SK-N-SH (cell line): ENCODE measurements at regions not wholly inside any gene's neighbourhood (a gene's known extent, or its start where the extent isn't known, plus 50 kb on each side); places are given as distances from the start of the nearest gene placed in this dataset.

Experiments
- CTCF ChIA-PET: fragments of 300-600, 350-600 bp; formaldehyde crosslinking; extraction: SDS; loops from one replicate; lab custom pipeline; 2021; lab: Yijun Ruan, JAX
- POLR2A ChIA-PET: fragments of 350-600 bp; sonication (Branson Sonifier 250); formaldehyde crosslinking; extraction: SDS; loops from one replicate; lab custom pipeline; 2020; ENCODE audit warnings: antibody characterized with exemption, inconsistent platforms; lab: Yijun Ruan, JAX
- DNase-seq: peaks from one replicate; pipeline ENCODE4 v3.0.0; 2012
- H2AFZ ChIP-seq: fragments of 200-600 bp; sonication (generic); 2 replicates; pipeline ENCODE4 v1.8.1; 2016; ENCODE audit warnings: antibody characterized with exemption, mild to moderate bottlenecking, low read depth
- H3F3A ChIP-seq: fragments of 200-600 bp; sonication (generic); replicated peaks from 2 replicates; pipeline ENCODE3; 2016; ENCODE audit warnings: antibody characterized with exemption, mild to moderate bottlenecking; ENCODE audit not compliant: insufficient read depth
- H3K27ac ChIP-seq, 2 experiments: fragments of 200-500 bp in 1 of 2; fragments of 200-600 bp in 1 of 2; sonication (Bioruptor generic) in 1 of 2; sonication (generic), shearing (Covaris generic) in 1 of 2; 2 replicates each; pipeline versions ENCODE4 v1.5.1 to v1.6.1; 2014 to 2016; ENCODE audit warnings: low read depth in 2 of 2, inconsistent platforms in 1 of 2, low read length in 1 of 2, mild to moderate bottlenecking in 1 of 2, mixed read lengths in 1 of 2
- H3K27me3 ChIP-seq: fragments of 200-600 bp; sonication (generic), shearing (Covaris generic); 2 replicates; pipeline ENCODE4 v1.6.1; 2016; ENCODE audit warnings: mixed run types; ENCODE audit not compliant: insufficient read depth
- H3K36me3 ChIP-seq, 2 experiments: fragments of 200-500 bp in 1 of 2; fragments of 200-600 bp in 1 of 2; sonication (Bioruptor generic) in 1 of 2; sonication (generic) in 1 of 2; replicated peaks in 1 of 2; 2 replicates each; pipeline versions ENCODE3 to v1.5.1; 2014 to 2016; ENCODE audit warnings: low read length in 1 of 2, mild to moderate bottlenecking in 1 of 2; ENCODE audit not compliant: insufficient read depth in 2 of 2, control insufficient read depth in 1 of 2
- H3K4me1 ChIP-seq, 2 experiments: fragments of 200-500 bp in 1 of 2; fragments of 200-600 bp in 1 of 2; sonication (Bioruptor generic) in 1 of 2; sonication (generic), shearing (Covaris generic) in 1 of 2; 2 replicates each; pipeline versions ENCODE4 v1.5.1 to v1.6.1; 2014 to 2016; ENCODE audit warnings: low read depth in 1 of 2, low read length in 1 of 2, mixed run types in 1 of 2; ENCODE audit not compliant: insufficient read depth in 2 of 2, control insufficient read depth in 1 of 2
- H3K4me2 ChIP-seq: fragments of 200-600 bp; sonication (generic), shearing (Covaris generic); 2 replicates; pipeline ENCODE4 v1.6.1; 2017; ENCODE audit warnings: mixed run types
- H3K4me3 ChIP-seq, 2 experiments: fragments of 200-500 bp in 1 of 2; fragments of 200-600 bp in 1 of 2; sonication (Bioruptor generic) in 1 of 2; sonication (generic), shearing (Covaris generic) in 1 of 2; 2 replicates each; pipeline versions ENCODE4 v1.5.1 to v1.8.1; 2014 to 2016; ENCODE audit warnings: low read depth in 2 of 2, inconsistent platforms in 1 of 2, low read length in 1 of 2, mild to moderate bottlenecking in 1 of 2, mixed read lengths in 1 of 2, moderate library complexity in 1 of 2
- H3K79me2 ChIP-seq: fragments of 200-600 bp; sonication (generic); 2 replicates; pipeline ENCODE4 v1.8.1; 2017; ENCODE audit warnings: mild to moderate bottlenecking; ENCODE audit not compliant: insufficient read depth
- H3K9ac ChIP-seq: fragments of 200-600 bp; sonication (generic); 2 replicates; pipeline ENCODE4 v1.6.1; 2017; ENCODE audit warnings: mixed run types
- H3K9me2 ChIP-seq: fragments of 200-600 bp; sonication (generic); 2 replicates; pipeline ENCODE4 v1.6.1; 2017; ENCODE audit warnings: mixed run types
- H3K9me3 ChIP-seq: fragments of 200-600 bp; sonication (generic); 2 replicates; pipeline ENCODE4 v1.6.1; 2017; ENCODE audit warnings: mixed run types, mild to moderate bottlenecking, moderate library complexity
- H4K20me1 ChIP-seq: fragments of 200-600 bp; sonication (generic); 2 replicates; pipeline ENCODE4 v1.6.1; 2017; ENCODE audit warnings: mild to moderate bottlenecking, mixed run types; ENCODE audit not compliant: insufficient read depth
- CTCF ChIP-seq: fragments of 200-600 bp; sonication (generic); IDR thresholded peaks from 2 replicates; pipeline ENCODE4 v1.6.1; 2017; ENCODE audit warnings: antibody characterized with exemption, mild to moderate bottlenecking, moderate library complexity
- ELF1 ChIP-seq: IDR thresholded peaks from 2 replicates; pipeline ENCODE4 v1.4.0; 2012
- FOXM1 ChIP-seq: IDR thresholded peaks from 2 replicates; pipeline ENCODE4 v1.4.0; 2012; ENCODE audit warnings: low read depth, mild to moderate bottlenecking
- GABPA ChIP-seq: IDR thresholded peaks from 2 replicates; pipeline ENCODE4 v1.4.0; 2012; ENCODE audit warnings: low read depth, mild to moderate bottlenecking
- MAX ChIP-seq: IDR thresholded peaks from 2 replicates; pipeline ENCODE4 v1.4.0; 2012; ENCODE audit warnings: low read depth
- MXI1 ChIP-seq: IDR thresholded peaks from 2 replicates; pipeline ENCODE4 v1.6.1; 2012; ENCODE audit warnings: mild to moderate bottlenecking, low read depth, low read length, improper control_type of control experiment
- NFIC ChIP-seq: IDR thresholded peaks from 2 replicates; pipeline ENCODE4 v1.4.0; 2012; ENCODE audit warnings: borderline replicate concordance
- NRF1 ChIP-seq: IDR thresholded peaks from 2 replicates; pipeline ENCODE4 v1.6.1; 2012; ENCODE audit warnings: low read depth, mild to moderate bottlenecking, low read length
- PBX3 ChIP-seq: IDR thresholded peaks from 2 replicates; pipeline ENCODE4; 2012
- REST ChIP-seq: IDR thresholded peaks from 2 replicates; pipeline ENCODE4 v1.6.1; 2012; ENCODE audit warnings: mild to moderate bottlenecking, low read depth, low read length, moderate library complexity
- RFX5 ChIP-seq: IDR thresholded peaks from 2 replicates; pipeline ENCODE4 v1.6.1; 2012; ENCODE audit warnings: mild to moderate bottlenecking, improper control_type of control experiment, low read length
- SIN3A ChIP-seq: IDR thresholded peaks from 2 replicates; pipeline ENCODE4 v1.6.1; 2012; ENCODE audit warnings: low read depth, mild to moderate bottlenecking, low read length, moderate library complexity, borderline replicate concordance
- TCF12 ChIP-seq: IDR thresholded peaks from 2 replicates; pipeline ENCODE4 v1.4.0; 2012
- TEAD4 ChIP-seq: IDR thresholded peaks from 2 replicates; pipeline ENCODE4 v1.4.0; 2012; ENCODE audit warnings: mild to moderate bottlenecking, borderline replicate concordance; ENCODE audit not compliant: insufficient read depth
- USF1 ChIP-seq: IDR thresholded peaks from 2 replicates; pipeline ENCODE4 v1.4.0; 2012; ENCODE audit warnings: low read depth, borderline replicate concordance
- YY1 ChIP-seq: IDR thresholded peaks from 2 replicates; pipeline ENCODE4 v1.4.0; 2012; ENCODE audit warnings: low read depth, mild to moderate bottlenecking
- ZBTB33 ChIP-seq: IDR thresholded peaks from 2 replicates; pipeline ENCODE4 v1.4.0; 2012; ENCODE audit warnings: low read depth, borderline replicate concordance
- WGBS: methylation state at CpG from one replicate; pipeline ENCODE4 v1.1.6; 2017; ENCODE audit warnings: low lambda C conversion rate; 5-methylcytosine and 5-hydroxymethylcytosine counted together

- TF ChIP-seq ZBTB33 (no peak), TEAD4 (no peak), YY1 (no peak), GABPA (no peak), USF1 (no peak), TCF12 (no peak), NFIC (no peak), CTCF (no peak), PBX3 (no peak), ELF1 (no peak), RFX5 (no peak), MXI1 (no peak), FOXM1 (no peak), MAX (no peak), REST (no peak), NRF1 (no peak), SIN3A (no peak)
These were observed 132.1 kb upstream of the CNR1 start for GRCh38 chr6:88298066-88298845.

More at GRCh38 chr6:88298066-88298845, 132.1 kb upstream of the CNR1 start:
- DNase-seq = no peak
- no peaks in the 10 kb centered on the region for H3K9me2 ChIP-seq
- H3K79me2 ChIP-seq = no peaks in the 10 kb centered on the region
- no peaks in the 10 kb centered on the region for H3F3A ChIP-seq
- no peak overlapping the region for H3K4me2 ChIP-seq
- no peaks in the 10 kb centered on the region for H3K4me1 ChIP-seq
- no peak overlapping the region for H3K27ac ChIP-seq
- 43% methylated on average over 11 of the region's 11 CpGs for WGBS
- ChIA-PET CTCF (interaction anchor here (0.8 kb wide), 1 partner anchor 25 kb away, joined by 3 read pairs; no protein-coding TSS in a partner anchor), POLR2A (no interaction called here)
- H3K4me3 ChIP-seq = no peak overlapping the region
- no peaks in the 10 kb centered on the region for H4K20me1 ChIP-seq
- no peaks in the 10 kb centered on the region for H3K36me3 ChIP-seq
- no peak overlapping the region for H2AFZ ChIP-seq
- no peak overlapping the region for H3K9ac ChIP-seq
- no peaks in the 10 kb centered on the region for H3K27me3 ChIP-seq
- no peaks in the 10 kb centered on the region for H3K9me3 ChIP-seq
